Stomach (tissue), 8 donors: ENCODE measurements at regions not wholly inside any gene's neighbourhood (a gene's known extent, or its start where the extent isn't known, plus 50 kb on each side); places are given as distances from the start of the nearest gene placed in this dataset.

Experiments used
- DNase-seq, 2 donors: peaks; one replicate each; pipeline versions ENCODE4 v3.0.0 to v3.0.0-alpha.2; 2013 to 2019
- H3K27ac ChIP-seq, 5 donors: fragments of 200-600 bp in 4 of 5; sonication (generic) in 4 of 5; one replicate each; pipeline ENCODE4 v1.5.1; 2013 to 2019; ENCODE audit warnings: mild to moderate bottlenecking in 1 of 5, moderate library complexity in 1 of 5
- H3K27me3 ChIP-seq, 3 donors: fragments of 200-600 bp; sonication (generic); one replicate each; pipeline ENCODE4 v1.5.1; 2017 to 2019; ENCODE audit warnings: mixed run types in 1 of 3
- H3K36me3 ChIP-seq, 4 donors: fragments of 200-600 bp; sonication (generic); 1 replicate in 3 of 4; 2 replicates in 1 of 4; pipeline ENCODE4 v1.5.1; 2016 to 2019
- H3K4me1 ChIP-seq, 4 donors: fragments of 200-600 bp; sonication (generic); one replicate each; pipeline ENCODE4 v1.5.1; 2016 to 2019
- H3K4me3 ChIP-seq, 4 donors: fragments of 200-600 bp; sonication (generic) in 3 of 4; one replicate each; pipeline ENCODE4 v1.5.1; 2016 to 2019; ENCODE audit warnings: mild to moderate bottlenecking in 1 of 4
- H3K9me3 ChIP-seq, 4 donors: fragments of 200-600 bp; sonication (generic); one replicate each; pipeline ENCODE4 v1.5.1; 2016 to 2019
- CTCF ChIP-seq, 7 experiments: fragments of 450-650 bp in 4 of 7; fragments of 200-600 bp in 3 of 7; sonication (generic) in 3 of 7; IDR thresholded peaks; one replicate each; pipeline ENCODE4 v1.5.1; 2016 to 2019; ENCODE audit warnings: antibody characterized with exemption in 7 of 7, control low read depth in 2 of 7, mild to moderate bottlenecking in 1 of 7
- EP300 ChIP-seq: sonication (generic); formaldehyde crosslinking; IDR thresholded peaks from one replicate; pipeline ENCODE4 v1.6.1; 2017; ENCODE audit warnings: antibody characterized with exemption
- POLR2A ChIP-seq, 4 donors: fragments of 450-650 bp; IDR thresholded peaks; one replicate each; pipeline ENCODE4 v1.6.1; 2016; ENCODE audit warnings: antibody characterized with exemption in 4 of 4, control low read depth in 2 of 4, mild to moderate bottlenecking in 1 of 4, moderate library complexity in 1 of 4
- POLR2AphosphoS5 ChIP-seq, 3 donors: sonication (generic); formaldehyde crosslinking; IDR thresholded peaks; one replicate each; pipeline ENCODE4 v1.6.1; 2016; ENCODE audit warnings: antibody characterized with exemption in 3 of 3
- WGBS, 5 donors: extraction: QIAGEN DNeasy Blood & Tissue Kit in 3 of 5; methylation state at CpG; one replicate each; pipeline versions ENCODE4 v1.1.5 to v1.1.7; 2013 to 2018; 5-methylcytosine and 5-hydroxymethylcytosine counted together
- intact Hi-C: fragments of 100-400 bp; cut with DNase I; formaldehyde crosslinking; loops from one replicate; pipeline ENCODE4 v1.15.1; 2023; ENCODE audit warnings: low total_unique reads
- donor health status: healthy with polysubstance abuse.
- donor health status: Bipolar disorder and iron deficiency.
- donor health status: healthy.

GRCh38 chr6:65780691-65781090, 73.7 kb upstream of the EYS start:
- Histone ChIP-seq H3K36me3 (no peaks in the 10 kb centered on the region), H3K9me3 (no peaks in the 10 kb centered on the region), H3K4me1 (no peaks in the 10 kb centered on the region), H3K27me3 (no peaks in the 10 kb centered on the region), H3K27ac (no peak overlapping the region), H3K4me3 (no peak overlapping the region)
- TF ChIP-seq CTCF (IDR thresholded peaks at IDR 0.05) (no peak), EP300 (no peak), POLR2A (IDR thresholded peaks at IDR 0.05) (no peak), POLR2AphosphoS5 (IDR thresholded peaks at IDR 0.05) (no peak)
- intact Hi-C loops, result no loop called here
- DNase-seq, result no peak
- whole genome bisulfite sequencing, 5 donors, result 62 to 78% (median 68%) methylated on average over 4 of the region's 4 CpGs

DNA sequence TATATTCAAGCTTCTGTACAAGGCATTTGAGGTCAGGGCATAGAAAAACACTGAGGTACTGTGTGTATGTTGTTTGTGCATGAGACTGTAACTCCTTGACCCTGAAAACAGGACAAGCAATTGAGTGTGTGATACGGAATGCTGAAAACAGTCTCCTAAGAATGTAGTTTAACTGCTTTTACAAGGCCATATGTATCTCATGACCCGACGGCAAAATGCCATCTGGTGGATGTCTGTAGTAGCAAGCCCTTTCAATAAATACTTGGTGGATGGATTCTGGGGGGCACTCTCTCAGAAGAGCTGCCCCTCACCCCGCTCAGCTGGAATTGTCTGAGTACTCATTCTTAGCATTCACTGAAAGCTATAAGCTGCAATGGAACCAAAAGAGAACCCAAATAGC, 69.3 kb upstream of the EYS start:
- no peaks in the 10 kb centered on the region for H3K27me3 ChIP-seq
- no peaks in the 10 kb centered on the region for H3K36me3 ChIP-seq
- H3K4me1 ChIP-seq, result no peaks in the 10 kb centered on the region
- H3K9me3 ChIP-seq, result peaks cover 0 to 7% (median 0%) of the 10 kb centered on the region in 4 donors
- WGBS, 5 donors, result 45 to 66% (median 51%) methylated on average over 4 of the region's 4 CpGs
- TF ChIP-seq CTCF (IDR thresholded peaks at IDR 0.05) (no peak), POLR2AphosphoS5 (IDR thresholded peaks at IDR 0.05) (no peak), POLR2A (IDR thresholded peaks at IDR 0.05) (no peak), EP300 (no peak)
- DNase-seq, result peak in 1 of 2 donors; percentile 18
- no peak overlapping the region for H3K4me3 ChIP-seq
- H3K27ac ChIP-seq, result no peak overlapping the region
- intact Hi-C loops, result no loop called here

DNA sequence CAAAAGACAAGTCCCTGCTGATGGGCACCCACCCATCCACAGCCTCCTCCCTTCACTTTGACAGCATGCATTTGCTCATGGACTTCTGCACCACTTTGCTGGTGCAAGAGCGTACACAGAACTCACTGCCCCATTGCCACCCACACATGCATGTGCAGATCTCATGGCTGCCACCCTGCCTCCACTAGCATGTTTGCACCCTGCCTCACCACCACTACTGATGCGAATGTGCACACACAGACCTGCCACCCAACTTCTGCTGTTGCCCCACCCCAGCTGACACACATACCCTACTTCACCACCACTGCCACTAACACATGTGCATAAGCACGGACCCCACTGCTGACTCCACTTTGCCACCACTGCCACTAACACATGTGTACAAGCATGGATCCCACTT, 64.9 kb upstream of the EYS start:
- intact Hi-C loops, result no loop called here
- H3K4me1 ChIP-seq, result no peaks in the 10 kb centered on the region
- H3K9me3 ChIP-seq, result peaks cover 0 to 9% (median 0%) of the 10 kb centered on the region in 4 donors
- no peak overlapping the region for H3K4me3 ChIP-seq
- no peak for DNase-seq
- WGBS, 5 donors, result 87 to 97% (median 95%) methylated on average over 2 to 3 of the region's 3 CpGs
- no peaks in the 10 kb centered on the region for H3K36me3 ChIP-seq
- H3K27ac ChIP-seq, result no peak overlapping the region
- no peaks in the 10 kb centered on the region for H3K27me3 ChIP-seq
- no peak for TF ChIP-seq EP300
- TF ChIP-seq POLR2AphosphoS5 (IDR thresholded peaks at IDR 0.05), result no peak
- no peak for TF ChIP-seq POLR2A (IDR thresholded peaks at IDR 0.05)
- TF ChIP-seq CTCF (IDR thresholded peaks at IDR 0.05), result no peak

DNA sequence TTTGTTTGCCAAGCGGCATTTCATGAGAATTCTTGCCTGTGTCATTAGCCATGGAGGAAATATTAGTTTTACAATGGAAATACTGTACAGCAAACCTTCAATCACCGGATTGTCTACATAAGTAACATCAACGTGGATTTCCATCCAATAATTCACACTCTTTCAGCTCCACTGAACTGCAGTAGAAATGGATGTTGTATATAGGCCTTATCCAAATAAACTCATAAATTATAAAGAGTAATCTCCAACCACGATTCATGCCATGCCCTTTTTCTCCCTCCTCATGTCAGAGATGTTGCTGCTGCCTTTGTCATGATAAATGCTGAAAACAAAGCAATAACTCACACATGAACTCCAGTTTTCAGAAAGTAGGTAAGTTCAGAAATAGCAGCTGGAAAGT, 54.9 kb upstream of the EYS start:
- Histone ChIP-seq H3K27ac (no peak overlapping the region), H3K9me3 (no peaks in the 10 kb centered on the region), H3K36me3 (no peaks in the 10 kb centered on the region), H3K27me3 (no peaks in the 10 kb centered on the region), H3K4me1 (no peaks in the 10 kb centered on the region), H3K4me3 (no peak overlapping the region)
- WGBS, 5 donors, result 63 to 74% (median 68%) methylated on average over 4 of the region's 4 CpGs
- intact Hi-C loops, result no loop called here
- DNase-seq, result no peak
- TF ChIP-seq POLR2AphosphoS5 (IDR thresholded peaks at IDR 0.05) (no peak), POLR2A (IDR thresholded peaks at IDR 0.05) (no peak), EP300 (no peak), CTCF (IDR thresholded peaks at IDR 0.05) (no peak)
